ENCODE measurements at regions not wholly inside any gene's neighbourhood (a gene's known extent, or its start where the extent isn't known, plus 50 kb on each side); places are given as distances from the start of the nearest gene placed in this dataset.
"Not testable (repeated sequence)": the region's sequence is repeated elsewhere in the genome, so short reads cannot be mapped to it uniquely, and the experiment has no call there.

DNA sequence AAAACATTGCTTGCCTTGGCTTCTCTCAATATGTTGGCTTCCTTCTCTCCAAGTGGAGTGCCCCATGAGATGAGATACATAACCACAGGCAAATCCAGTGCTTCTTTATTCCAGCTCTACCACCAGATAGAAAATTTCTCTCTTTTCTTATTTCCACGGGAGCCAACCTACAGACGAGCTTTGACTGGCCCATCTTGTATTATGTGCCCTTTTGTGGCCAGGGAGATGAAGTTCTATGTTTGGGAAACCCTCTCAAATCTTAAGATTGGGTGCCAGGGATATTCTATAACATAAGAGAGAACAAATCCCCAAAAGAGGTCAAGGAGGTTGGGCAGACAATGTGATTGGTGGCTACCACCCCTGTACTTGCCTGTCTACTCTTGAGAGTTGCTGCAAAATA lies 351.8 kb downstream of the ZNF326 start:
- DNase-seq, result no peak

DNA sequence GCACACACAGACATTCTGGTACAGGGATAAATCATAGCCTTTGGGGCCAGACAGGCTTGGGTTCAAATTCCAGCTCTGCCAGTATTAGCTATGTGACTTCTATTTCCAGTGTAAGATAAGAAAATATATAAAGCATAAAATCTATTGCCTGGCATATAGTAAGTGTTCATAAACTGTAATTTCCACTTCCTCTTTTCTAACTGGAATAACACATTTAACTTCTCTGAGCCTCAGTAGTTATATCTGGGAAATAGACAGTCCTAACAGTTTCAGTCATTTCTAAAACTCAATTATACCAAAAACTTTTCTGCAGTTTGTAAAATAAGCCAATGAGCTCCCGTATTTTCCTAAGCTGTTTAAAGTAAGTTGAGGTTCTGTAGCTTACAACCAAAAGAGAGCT lies 351.4 kb downstream of the ZNF326 start:
- no peak for DNase-seq

DNA sequence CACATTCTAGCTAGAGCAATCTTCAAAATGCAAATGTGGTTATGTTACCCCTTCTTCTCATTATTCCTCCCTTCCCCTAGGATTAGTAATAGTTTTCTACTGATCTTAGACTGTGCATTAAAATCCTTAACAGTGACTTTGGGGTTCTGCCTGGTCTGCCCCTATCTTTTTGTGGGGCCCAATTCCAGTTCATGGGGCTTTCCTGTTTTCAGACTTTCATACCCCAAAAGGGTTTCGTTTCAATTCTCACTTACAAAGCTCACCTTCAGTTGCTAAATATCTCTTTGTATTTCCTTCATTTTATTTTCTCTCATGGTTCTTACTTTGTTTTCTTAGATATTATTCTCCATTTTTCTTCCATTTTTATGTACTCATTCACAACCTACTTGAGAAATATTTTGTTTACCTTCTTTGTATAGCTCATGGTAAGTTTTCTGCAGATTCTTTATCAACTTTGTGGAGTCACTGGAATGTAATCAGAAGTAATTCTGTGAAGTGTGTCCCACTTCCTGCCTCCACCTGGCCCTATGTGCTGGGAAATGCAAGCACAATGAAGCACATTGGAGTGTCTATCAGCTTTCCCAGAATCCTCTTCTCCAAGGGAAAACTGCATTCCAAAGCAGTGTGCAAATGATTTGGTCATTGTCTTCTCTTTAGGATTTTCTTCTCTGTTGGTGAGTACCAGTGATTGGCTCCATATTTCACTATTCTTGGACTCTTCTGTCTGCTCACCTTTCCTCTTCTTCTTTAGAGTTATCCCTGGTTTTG lies 350.2 kb downstream of the ZNF326 start:
- DNase-seq, result no peak

DNA sequence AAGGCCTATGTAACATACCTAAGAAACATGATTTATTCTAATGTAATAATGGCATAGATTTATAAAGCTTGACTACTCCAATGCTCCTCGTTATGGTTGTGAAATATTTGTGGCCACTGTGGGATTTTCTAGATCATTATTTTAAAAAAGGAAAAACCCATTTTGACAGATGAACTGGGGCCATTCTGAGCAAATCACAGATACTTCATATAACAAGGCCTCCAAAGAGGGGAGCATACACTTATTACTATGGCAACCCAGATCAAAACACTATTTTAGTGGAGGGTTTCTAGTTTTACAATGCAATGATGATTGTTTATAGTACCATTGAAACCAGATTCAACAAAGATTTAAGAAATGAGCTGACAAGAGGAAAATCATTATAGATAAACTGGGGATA lies 346.6 kb downstream of the ZNF326 start:
- no peak for DNase-seq

DNA sequence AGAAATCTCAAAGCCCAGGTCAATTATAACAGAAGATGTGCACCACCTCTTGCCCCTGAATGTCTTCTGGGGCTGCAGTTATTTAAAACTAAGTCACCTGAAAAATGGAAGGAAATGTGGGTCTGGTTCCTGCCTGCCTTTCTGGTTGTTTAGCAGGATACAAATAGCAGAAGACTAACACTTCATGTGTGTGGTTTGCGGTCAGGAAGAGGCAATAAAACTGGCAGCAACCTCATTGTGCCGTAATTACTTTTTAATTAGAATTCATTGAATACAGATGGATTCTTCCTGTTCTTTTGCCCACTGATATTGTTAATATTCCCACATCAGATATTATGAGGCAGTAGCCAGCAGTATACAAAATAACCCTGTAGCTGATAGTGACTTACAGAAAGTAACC lies 345.7 kb downstream of the ZNF326 start:
- no peak for DNase-seq

DNA sequence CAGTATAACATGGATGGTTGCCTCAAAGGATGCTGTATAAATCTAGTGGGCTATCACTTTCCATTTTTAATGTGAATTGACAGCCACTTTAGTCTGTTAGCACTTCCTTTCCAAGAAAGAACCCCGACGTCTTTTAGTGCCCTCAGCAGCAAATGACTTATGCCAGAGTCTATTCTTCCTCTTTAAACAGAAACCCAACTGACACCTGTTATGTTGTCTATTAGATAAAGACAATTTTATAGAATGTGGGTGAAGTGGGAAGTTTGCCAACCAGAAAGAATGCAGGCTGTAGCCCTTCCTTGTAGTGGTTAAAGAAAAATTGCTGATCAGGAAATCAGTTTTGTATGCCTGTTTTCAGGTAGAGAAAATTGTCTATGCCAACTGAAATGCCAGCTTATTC lies 344.9 kb downstream of the ZNF326 start:
- DNase-seq, result no peak

DNA sequence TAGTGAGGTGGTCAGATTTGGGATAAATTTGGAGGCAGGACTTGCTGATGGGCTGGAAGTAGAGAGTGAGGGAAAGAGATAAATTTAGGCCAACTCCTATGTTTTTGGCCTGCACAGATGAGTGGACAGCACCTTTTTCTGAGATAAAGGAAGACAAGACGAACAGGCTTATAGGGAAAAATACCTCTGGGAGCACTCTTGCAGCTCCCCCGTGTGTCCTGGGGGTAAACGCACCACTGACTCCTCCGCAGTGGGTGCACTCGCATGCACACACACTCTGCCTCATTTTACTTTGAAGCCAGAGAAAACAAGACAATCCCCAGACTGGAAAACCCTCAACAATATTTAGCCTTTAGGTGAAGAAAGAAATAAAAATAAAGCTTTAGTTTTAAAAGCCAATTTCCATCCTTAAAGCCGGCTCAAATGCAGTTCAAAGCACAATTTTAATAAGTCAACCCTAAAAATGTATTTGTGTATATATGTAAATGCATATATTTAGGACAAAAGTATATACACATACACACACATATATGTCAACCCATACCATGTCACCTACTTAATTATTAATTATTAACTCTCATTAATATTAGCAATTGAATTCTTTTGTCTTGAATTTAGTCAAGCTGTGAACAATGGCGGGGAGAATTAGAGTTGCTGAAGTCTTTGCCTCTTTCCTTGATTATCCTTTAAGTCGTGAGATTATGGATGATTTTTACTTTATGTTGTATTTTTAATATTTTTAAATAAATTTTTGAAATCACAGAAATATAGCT lies 341.8 kb downstream of the ZNF326 start:
- DNase-seq, result no peak

DNA sequence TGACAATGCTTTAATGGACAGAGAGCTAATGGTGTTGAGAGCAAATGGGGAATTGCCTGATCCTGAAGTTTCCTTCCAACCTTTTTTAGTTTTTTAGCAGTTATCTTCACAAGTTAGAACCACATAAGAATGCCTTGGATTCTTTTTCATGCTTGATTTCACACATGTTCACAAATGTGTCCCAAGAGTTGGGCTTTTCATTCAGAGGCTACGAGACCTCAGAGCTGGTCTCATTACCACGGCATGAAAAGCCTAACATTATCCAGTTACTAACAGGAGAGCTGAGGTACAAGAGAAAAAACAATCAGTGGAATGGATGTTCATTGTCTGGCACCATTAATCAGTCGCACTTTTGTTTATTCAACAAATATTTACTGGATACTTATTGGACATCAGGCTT lies 340.6 kb downstream of the ZNF326 start:
- no peak for DNase-seq

DNA sequence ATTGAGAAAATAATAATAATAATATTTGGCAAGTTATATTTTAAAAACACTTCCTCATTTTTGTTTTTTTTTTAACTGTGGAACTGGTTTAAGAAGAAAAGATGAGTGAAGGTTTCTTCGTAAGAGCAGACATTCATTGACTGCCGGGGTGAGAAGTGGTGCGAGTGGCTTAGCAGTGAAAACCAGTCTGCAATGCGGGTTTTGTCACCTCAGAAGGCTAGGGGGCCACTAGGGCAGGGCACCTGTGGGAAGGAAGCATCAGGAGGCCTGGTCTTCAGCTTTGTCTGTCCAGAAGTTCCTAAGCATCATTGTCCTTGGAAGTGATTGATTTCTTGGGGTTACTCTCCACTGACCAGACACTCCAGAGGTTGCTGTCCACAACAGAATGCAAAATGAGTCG lies 339.2 kb downstream of the ZNF326 start:
- no peak for DNase-seq

DNA sequence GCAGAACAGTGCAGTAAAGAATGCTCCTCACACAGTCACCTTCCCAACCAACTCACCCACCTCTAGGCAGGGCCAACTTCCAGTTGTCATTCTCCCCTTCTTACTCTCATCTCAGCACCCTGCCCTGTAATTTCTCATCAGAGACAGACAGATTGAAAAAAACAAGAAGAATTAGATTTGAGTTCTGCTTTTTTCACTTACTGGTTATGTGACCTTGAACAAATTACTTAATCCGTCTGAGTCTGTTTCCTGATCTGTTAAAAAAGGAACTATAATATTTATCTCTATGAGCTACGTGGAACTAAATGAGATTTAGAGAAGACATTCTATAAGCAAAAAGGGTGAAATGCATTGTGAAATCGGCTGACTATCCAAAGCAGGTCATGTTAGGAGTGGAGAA lies 330.3 kb downstream of the ZNF326 start:
- DNase-seq, result no peak

DNA sequence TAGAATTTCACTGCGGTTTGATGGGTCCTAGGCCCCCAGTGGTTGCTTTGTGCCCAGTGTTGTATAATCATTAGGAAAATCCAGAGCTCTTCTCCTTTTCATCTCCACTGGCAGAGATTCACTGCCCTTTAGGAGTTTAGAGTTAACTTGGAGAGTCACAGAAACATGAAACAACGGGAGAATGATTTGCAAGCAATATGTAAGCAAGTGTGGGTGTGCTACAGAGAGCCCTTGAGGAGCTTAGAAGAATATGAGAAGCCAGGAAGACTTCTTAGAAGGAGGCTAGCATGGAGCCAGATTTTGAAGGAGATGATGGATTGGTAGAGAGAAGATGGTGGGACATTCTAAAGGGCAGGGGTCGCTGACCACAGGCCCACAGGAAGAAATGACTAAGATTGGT lies 327.3 kb downstream of the ZNF326 start:
- no peak for DNase-seq

DNA sequence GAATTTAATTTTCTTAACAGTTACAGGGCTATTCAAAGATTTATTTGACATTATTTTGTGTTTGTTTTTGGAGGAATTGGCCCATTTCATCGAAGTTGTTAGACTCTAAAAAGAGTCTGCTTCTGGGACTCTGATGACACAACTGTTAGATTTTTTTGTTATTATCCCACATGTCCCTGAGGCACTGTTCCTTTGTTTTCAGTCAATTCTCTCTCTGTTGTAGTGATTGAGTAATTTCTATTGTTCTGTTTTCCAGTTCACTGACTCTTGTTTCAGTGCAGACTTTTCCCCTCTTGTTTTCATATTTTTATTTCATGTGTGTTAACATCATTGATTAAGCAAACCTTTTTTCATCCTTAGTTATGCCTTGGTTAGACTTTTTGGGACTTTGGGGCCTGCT lies 325.0 kb downstream of the ZNF326 start:
- no peak for DNase-seq

DNA sequence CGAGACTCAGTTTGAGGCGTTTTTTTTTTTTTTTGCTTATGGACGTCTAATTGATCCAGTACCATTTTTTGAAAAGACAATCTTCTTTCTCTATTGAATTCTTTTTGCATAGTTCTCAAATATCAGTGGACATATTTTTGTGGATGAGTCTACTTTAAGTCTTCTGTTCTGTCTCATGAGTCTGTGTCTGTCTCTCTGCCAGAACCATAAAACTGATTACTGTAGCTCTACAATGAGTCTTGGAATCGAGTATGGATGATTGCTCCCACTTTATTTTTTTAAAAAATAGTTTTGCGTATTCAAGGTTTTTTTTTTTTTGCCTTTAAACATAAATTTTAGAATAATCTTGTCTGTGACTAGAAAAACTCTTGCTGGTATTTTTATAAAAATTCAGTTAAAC lies 323.5 kb downstream of the ZNF326 start:
- no peak for DNase-seq

DNA sequence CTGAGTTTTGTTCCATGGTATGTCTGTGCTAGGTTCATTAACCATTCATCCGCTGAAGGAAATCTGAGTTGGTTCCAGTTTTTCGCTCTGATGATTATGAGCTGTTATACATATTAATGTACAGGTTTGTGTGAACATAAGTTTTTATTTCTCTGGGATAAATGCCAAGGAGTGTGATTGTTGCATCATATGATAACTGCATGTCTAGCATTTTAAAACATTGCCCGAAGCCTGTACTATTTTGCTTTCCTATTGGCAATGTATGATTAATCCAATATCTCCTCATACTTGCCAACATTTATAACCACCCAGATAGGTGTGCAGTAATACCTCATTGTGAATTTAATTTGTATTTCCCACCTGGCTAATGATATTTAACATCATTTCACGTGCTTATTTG lies 322.7 kb downstream of the ZNF326 start:
- DNase-seq, result no peak

DNA sequence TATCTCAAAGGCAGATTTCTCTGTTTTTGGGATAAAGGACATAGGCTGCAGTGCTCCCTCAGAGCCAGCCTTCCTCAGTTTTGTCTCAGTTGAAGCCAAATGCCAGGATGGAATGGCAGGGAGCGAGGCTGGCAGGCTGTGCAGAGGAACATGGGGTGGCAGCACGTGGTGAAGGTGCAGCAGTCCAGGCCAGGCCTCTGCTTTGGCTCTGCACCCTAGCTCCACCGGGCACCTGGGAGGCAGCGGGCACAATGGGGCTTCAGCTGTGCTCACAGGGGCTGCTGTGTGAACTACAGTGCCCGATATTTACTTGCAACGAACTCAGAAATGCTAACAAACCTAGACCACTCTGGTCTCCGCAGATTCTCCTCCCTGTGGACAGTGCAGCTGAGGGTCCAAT lies 319.6 kb downstream of the ZNF326 start:
- DNase-seq, result no peak

DNA sequence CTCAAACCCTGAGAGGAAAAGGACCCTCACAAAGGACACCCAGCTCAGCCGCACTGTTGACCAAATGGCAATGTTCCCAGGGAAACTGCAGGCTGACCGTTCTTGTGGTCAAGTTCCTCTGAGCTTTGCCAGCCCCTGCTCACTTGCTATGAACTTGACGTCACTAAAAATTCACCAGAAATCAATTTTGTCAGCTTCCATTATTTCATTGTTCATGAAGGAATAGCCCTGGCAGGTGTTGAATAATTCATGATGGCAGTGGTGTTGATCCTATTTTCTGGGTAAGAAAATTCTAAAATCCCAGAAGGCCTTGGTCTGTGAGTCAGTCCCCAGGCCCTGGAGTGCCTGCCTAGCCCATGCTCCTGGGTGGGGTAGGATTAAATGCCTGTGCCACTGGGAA lies 318.9 kb downstream of the ZNF326 start:
- no peak for DNase-seq

DNA sequence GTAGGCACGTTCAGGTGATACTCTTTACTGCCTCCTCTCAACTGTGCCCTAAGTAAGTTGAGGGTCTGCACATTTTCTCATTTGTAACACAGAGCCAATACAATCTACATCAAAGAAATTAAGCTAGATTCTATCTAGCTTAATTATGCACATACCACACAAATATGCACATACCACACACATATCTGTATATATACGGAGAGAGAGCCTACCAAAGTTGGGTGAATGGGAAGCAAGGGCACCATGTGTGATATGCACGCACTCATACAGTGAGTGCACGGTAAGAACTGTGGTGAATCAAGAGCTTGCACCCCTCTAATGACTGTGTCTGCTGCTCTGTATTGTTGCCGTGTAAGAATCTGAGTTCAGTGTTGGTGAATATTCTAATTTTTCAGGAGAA lies 314.9 kb downstream of the ZNF326 start:
- no peak for DNase-seq

DNA sequence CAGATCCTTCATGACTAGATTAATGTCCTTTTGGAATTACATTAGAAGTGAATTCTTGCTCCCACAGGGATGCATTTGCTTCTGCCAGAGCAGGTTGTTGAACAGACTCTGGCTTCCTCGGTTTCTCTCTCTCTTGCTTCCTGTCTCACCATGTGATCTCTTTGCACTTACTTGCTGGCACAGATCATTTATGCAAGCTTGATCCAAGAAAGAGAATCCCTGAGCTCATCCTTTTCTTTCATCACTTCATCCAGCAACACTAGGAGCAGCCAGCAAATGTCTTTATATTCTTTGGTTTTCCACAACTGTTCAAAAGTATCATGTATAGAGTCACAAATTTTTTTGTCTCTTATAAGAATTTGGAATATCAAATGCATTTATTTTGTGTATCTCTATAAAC lies 313.5 kb downstream of the ZNF326 start:
- no peak for DNase-seq

DNA sequence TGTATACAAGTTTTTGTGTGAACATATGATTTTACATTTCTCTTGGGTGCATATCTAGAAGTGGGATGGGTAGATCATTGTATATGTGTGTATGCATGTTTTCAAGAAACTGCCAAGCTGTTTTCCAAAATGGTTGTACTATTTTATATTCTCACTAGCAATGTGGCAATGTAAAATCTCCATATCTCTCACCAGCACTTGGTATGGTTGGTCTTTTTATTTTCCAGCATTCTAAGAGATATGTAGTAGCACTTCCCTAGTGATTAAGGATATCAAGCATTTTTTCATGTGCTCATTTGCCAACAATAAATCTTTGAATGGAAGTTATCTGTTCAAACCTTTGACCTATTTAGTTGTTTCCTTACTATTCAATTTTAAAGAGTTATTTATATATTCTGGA lies 310.7 kb downstream of the ZNF326 start:
- DNase-seq, result no peak

DNA sequence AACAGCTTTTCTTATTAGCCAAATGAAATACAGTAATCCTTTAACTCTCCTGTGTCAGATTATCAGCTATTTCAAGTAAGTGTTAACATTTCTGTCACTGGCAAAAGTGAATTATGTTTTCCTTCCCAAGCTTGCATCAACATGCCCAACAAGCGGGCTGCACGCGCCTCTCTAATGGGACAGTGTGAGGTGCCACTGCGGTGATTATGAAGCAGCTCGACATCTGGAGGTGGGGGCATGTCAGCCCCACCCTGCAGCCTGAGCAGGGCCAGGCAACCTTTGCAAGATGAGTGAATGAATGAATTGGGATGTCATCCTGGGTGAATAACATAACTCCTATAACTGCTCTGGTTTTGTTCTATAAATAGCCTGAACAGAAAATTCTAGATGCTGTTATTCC lies 301.4 kb downstream of the ZNF326 start:
- DNase-seq, result no peak

DNA sequence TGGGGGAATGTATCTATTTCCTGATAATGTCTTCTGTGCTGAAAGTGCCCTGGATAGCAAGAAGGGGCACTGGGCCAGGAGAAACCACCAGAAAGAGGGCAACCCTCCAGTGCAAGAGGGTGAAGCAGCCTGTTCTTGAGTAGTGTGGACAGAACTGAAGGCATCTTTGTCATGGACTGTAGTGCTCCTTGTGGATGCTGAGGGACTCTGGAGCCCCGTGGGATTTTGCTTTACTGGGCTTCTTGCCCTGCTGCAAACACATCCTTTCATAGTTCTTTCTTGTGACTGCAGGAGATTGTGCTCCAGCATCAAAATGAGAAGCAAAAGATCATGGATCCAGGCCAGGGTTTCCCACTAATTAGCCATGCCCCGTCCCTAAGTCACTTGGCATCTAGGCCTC lies 300.6 kb downstream of the ZNF326 start:
- no peak for DNase-seq

DNA sequence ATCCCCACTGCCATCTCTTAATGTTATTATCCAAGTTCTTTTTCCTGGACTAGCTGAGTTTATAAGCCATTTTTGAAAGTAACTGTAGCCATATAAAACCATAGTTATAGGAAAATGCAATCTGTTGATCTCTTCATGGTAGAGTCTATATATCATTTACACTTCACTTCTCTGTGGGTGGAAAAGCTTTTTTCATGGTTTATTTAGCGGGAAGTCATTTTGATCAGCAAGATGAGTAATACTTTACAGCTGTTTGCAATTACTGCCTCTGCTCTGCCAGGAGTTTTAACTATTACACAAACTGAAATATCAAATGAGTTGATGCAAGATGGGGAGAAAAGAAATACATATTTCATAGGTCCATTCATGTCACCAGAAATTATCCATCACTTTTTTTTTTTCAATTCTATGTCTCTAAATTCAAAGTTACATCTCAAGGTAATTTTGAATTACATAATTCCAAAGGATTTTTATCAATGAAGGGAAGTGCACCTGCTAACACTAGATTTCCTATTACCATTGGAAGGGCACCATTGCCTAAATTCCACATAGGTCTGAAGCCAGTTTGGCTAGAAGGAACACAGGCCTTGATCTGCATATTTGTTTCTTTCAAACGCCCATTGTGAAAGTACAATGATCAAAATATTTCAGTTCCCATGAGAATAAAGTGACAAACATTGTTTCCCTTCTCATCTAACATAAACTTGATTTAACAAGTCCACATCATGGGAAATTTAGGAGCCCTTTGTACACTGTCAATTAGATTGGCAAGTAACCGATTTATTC lies 296.7 kb downstream of the ZNF326 start:
- no peak for DNase-seq

DNA sequence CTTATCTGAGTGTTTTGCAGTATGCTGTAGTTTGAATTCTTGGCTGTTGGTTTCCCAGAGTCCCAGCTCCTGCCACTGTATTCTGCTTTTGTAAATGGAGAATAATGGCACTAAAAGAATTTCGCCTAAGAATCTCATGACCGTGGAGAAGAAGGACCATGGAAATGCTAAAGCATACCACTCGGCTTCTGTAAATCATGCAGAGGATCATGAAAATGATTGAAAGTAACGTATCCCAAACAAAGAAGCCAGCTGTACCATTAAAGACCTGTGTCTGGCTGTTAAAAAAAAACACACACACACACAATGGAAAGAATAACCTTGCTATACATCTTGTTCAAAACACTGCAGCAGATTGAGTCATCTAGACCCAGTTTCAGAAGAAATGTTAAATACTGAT lies 287.9 kb downstream of the ZNF326 start:
- DNase-seq, result no peak

DNA sequence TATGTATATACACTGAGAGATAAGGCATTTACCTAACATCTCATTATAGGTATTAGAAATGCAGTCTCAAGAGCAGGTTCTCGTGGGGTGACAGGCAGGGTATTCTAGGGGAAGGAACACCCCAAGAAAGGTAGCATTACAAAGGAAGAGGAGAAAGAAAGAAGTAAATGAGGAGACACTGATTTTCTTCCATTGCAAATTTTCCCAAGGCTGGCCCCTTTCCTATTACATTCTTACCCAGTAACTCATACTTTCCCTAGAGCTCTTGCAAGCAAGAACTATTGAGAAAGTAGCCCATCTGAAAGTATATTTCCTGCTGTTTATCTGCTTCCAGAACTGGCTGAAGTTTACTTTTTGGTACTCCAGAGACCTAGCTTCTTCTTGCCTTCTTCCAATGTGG lies 287.0 kb downstream of the ZNF326 start:
- DNase-seq, result not testable (repeated sequence)

Measured in activated CD4-positive, alpha-beta T cell treated with anti-CD3 and anti-CD28 coated beads, Interleukin-2, amount 50 U/mL, for 16 hours (primary cell).